Activated T-helper 17 cell treated with anti-CD3 and anti-CD28 coated beads, Interleukin-2, amount 50 U/mL, for 72 hours (primary cell): ENCODE measurements at regions not wholly inside any gene's neighbourhood (a gene's known extent, or its start where the extent isn't known, plus 50 kb on each side); places are given as distances from the start of the nearest gene placed in this dataset.

ENCODE experiments used
- ATAC-seq: fragments of 150-1000 bp; cut with Tn5 transposase; replicated peaks from 2 replicates; pipeline ENCODE4 v1.10.0; 2021; ENCODE audit warnings: mild to moderate bottlenecking, moderate library complexity
- H3K27ac Mint-ChIP-seq: one replicate; pipeline ENCODE4 v1.8.0; 2022; ENCODE audit warnings: mixed read lengths
- H3K27me3 Mint-ChIP-seq: one replicate; pipeline ENCODE4 v1.8.0; 2022; ENCODE audit warnings: mixed read lengths
- H3K36me3 Mint-ChIP-seq: one replicate; pipeline ENCODE4 v1.8.0; 2022; ENCODE audit warnings: low read depth, mild to moderate bottlenecking, mixed read lengths
- H3K4me1 Mint-ChIP-seq: one replicate; pipeline ENCODE4 v1.8.0; 2022; ENCODE audit warnings: mixed read lengths
- H3K4me3 Mint-ChIP-seq: one replicate; pipeline ENCODE4 v1.8.0; 2022; ENCODE audit warnings: mild to moderate bottlenecking, mixed read lengths
- H3K9me3 Mint-ChIP-seq: one replicate; pipeline ENCODE4 v1.8.0; 2022; ENCODE audit warnings: mixed read lengths

- H3K4me3 Mint-ChIP-seq: no peak overlapping the region
- no peaks in the 10 kb centered on the region for H3K36me3 Mint-ChIP-seq
- no peaks in the 10 kb centered on the region for H3K9me3 Mint-ChIP-seq
- peaks cover 4% of the 10 kb centered on the region for H3K27me3 Mint-ChIP-seq
- ATAC-seq: no peak
- H3K4me1 Mint-ChIP-seq: no peaks in the 10 kb centered on the region
- no peak overlapping the region for H3K27ac Mint-ChIP-seq
Observed at GRCh38 chr10:29150010-29150409, 138.9 kb upstream of the LYZL1 start.

DNA sequence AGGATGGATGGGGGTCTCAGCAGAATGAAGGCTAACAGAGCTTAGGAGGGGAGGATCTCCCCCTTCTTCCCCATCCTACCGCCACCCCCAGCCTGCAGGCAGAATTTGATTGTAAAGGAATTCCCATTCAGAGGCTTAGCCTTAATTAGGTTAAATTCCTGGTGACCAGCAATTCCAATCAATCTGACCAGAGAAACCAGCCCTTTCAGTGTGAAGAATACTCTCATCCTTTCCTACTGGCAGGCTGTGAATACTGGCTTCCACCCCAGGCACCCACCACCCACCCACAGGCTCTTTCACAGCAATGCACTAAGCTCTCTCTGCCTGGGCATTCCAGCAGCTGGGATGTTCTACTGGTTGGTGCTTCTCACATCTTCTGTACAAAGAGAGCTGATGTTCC, 137.9 kb upstream of the LYZL1 start:
- Mint-ChIP-seq H3K9me3 (no peaks in the 10 kb centered on the region), H3K4me1 (no peaks in the 10 kb centered on the region), H3K27ac (no peak overlapping the region), H3K36me3 (no peaks in the 10 kb centered on the region), H3K27me3 (peaks cover 4% of the 10 kb centered on the region), H3K4me3 (no peak overlapping the region)
- no peak for ATAC-seq

GRCh38 chr10:29157321-29157720, 131.5 kb upstream of the LYZL1 start:
- no peaks in the 10 kb centered on the region for H3K9me3 Mint-ChIP-seq
- H3K27ac Mint-ChIP-seq: no peak overlapping the region
- no peak overlapping the region for H3K4me3 Mint-ChIP-seq
- H3K27me3 Mint-ChIP-seq: peaks cover 4% of the 10 kb centered on the region
- no peaks in the 10 kb centered on the region for H3K36me3 Mint-ChIP-seq
- no peaks in the 10 kb centered on the region for H3K4me1 Mint-ChIP-seq
- ATAC-seq: no peak

- Mint-ChIP-seq H3K27ac (no peak overlapping the region), H3K4me1 (no peaks in the 10 kb centered on the region), H3K4me3 (no peak overlapping the region), H3K9me3 (no peaks in the 10 kb centered on the region), H3K36me3 (no peaks in the 10 kb centered on the region), H3K27me3 (peaks cover 8% of the 10 kb centered on the region)
- ATAC-seq: no peak
Observed at GRCh38 chr10:29158066-29158465, 130.8 kb upstream of the LYZL1 start.

- Mint-ChIP-seq H3K36me3 (no peaks in the 10 kb centered on the region), H3K27ac (no peak overlapping the region), H3K4me3 (no peak overlapping the region), H3K27me3 (peaks cover 13% of the 10 kb centered on the region), H3K4me1 (no peaks in the 10 kb centered on the region), H3K9me3 (no peaks in the 10 kb centered on the region)
- ATAC-seq: no peak
Observed at GRCh38 chr10:29160150-29160617, 128.7 kb upstream of the LYZL1 start.

- H3K27ac Mint-ChIP-seq: no peak overlapping the region
- H3K4me1 Mint-ChIP-seq: no peaks in the 10 kb centered on the region
- H3K27me3 Mint-ChIP-seq: peaks cover 9% of the 10 kb centered on the region
- H3K36me3 Mint-ChIP-seq: no peaks in the 10 kb centered on the region
- H3K4me3 Mint-ChIP-seq: no peak overlapping the region
- H3K9me3 Mint-ChIP-seq: peaks cover 4% of the 10 kb centered on the region
- no peak for ATAC-seq
Observed at GRCh38 chr10:29163746-29164145, 125.1 kb upstream of the LYZL1 start.

DNA sequence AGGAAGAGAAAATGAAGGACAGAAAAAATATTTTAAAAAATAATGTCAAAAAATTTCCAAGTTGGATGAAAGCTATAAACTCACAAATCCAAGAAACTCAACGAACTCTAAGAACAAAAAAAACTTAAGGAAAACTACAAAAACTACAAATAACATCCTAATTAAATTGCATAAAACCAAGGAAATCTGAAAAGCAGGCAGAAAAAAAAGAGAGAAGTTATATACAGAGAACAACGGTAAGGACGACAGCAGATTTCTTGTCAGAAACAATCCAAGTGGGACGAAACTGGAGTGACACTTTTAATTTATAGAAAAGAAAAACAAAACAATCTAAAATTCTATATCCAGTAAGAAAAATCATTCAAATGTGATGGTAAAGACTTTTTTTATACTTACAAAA, 122.2 kb upstream of the LYZL1 start:
- H3K4me3 Mint-ChIP-seq: no peak overlapping the region
- H3K4me1 Mint-ChIP-seq: no peaks in the 10 kb centered on the region
- H3K9me3 Mint-ChIP-seq: peaks cover 9% of the 10 kb centered on the region
- ATAC-seq: no peak
- peaks cover 9% of the 10 kb centered on the region for H3K27me3 Mint-ChIP-seq
- no peaks in the 10 kb centered on the region for H3K36me3 Mint-ChIP-seq
- H3K27ac Mint-ChIP-seq: no peak overlapping the region

GRCh38 chr10:29169021-29169420, 119.8 kb upstream of the LYZL1 start:
- Mint-ChIP-seq H3K9me3 (peaks cover 9% of the 10 kb centered on the region), H3K27me3 (peaks cover 4% of the 10 kb centered on the region), H3K36me3 (no peaks in the 10 kb centered on the region), H3K27ac (no peak overlapping the region), H3K4me1 (no peaks in the 10 kb centered on the region), H3K4me3 (no peak overlapping the region)
- no peak for ATAC-seq

- peaks cover 10% of the 10 kb centered on the region for H3K27me3 Mint-ChIP-seq
- no peak overlapping the region for H3K27ac Mint-ChIP-seq
- ATAC-seq: no peak
- H3K4me1 Mint-ChIP-seq: no peaks in the 10 kb centered on the region
- H3K36me3 Mint-ChIP-seq: no peaks in the 10 kb centered on the region
- no peak overlapping the region for H3K4me3 Mint-ChIP-seq
- peaks cover 5% of the 10 kb centered on the region for H3K9me3 Mint-ChIP-seq
Observed at GRCh38 chr10:29171717-29172116, 117.2 kb upstream of the LYZL1 start.

GRCh38 chr10:29174389-29174788, 114.5 kb upstream of the LYZL1 start:
- Mint-ChIP-seq H3K27ac (no peak overlapping the region), H3K27me3 (peaks cover 15% of the 10 kb centered on the region), H3K4me3 (no peak overlapping the region), H3K4me1 (no peaks in the 10 kb centered on the region), H3K36me3 (no peaks in the 10 kb centered on the region), H3K9me3 (peaks cover 5% of the 10 kb centered on the region)
- ATAC-seq: no peak

- H3K9me3 Mint-ChIP-seq: no peaks in the 10 kb centered on the region
- no peaks in the 10 kb centered on the region for H3K4me1 Mint-ChIP-seq
- H3K36me3 Mint-ChIP-seq: no peaks in the 10 kb centered on the region
- H3K4me3 Mint-ChIP-seq: no peak overlapping the region
- H3K27me3 Mint-ChIP-seq: peaks cover 15% of the 10 kb centered on the region
- no peak overlapping the region for H3K27ac Mint-ChIP-seq
- ATAC-seq: no peak
Observed at GRCh38 chr10:29176845-29177832, 111.7 kb upstream of the LYZL1 start.

- Mint-ChIP-seq H3K27me3 (peaks cover 8% of the 10 kb centered on the region), H3K4me3 (no peak overlapping the region), H3K4me1 (no peaks in the 10 kb centered on the region), H3K36me3 (no peaks in the 10 kb centered on the region), H3K27ac (no peak overlapping the region), H3K9me3 (no peaks in the 10 kb centered on the region)
- ATAC-seq: no peak
Observed at GRCh38 chr10:29181936-29182335, 106.9 kb upstream of the LYZL1 start.

DNA sequence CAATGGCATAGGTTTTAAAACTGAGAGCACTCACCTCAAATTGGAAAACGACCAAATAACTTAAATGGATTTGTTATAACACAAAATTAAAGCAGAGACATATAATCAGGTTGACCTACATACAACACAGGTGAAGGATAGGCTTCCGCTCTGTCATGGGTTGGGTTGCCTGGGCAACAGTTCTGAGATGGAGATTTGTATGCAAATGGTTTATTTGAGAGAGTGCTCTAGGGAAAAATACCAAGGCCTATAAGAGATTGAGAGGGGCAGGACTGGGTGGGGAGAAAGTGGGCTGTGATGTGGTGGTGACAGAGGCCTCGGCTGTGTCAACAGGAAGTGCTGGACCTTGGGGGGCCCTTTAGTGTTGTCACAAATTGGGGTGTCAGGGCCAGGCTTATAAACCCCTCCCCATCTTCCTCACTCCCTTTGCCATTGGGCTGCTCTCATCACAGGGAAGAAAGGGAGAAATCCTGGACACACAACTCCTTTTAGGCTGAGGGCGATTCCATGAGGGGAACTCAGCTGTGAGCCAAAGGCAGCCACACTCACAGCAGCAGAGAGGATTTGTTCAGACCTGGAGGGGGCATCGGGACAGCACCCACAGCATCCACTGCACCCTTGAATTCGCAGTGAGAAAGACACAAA, 105.4 kb upstream of the LYZL1 start:
- Mint-ChIP-seq H3K27me3 (peaks cover 7% of the 10 kb centered on the region), H3K4me1 (no peaks in the 10 kb centered on the region), H3K27ac (no peak overlapping the region), H3K9me3 (no peaks in the 10 kb centered on the region), H3K36me3 (no peaks in the 10 kb centered on the region), H3K4me3 (no peak overlapping the region)
- no peak for ATAC-seq

GRCh38 chr10:29184205-29185000, 104.5 kb upstream of the LYZL1 start:
- Mint-ChIP-seq H3K27ac (no peak overlapping the region), H3K9me3 (no peaks in the 10 kb centered on the region), H3K27me3 (peaks cover 3% of the 10 kb centered on the region), H3K4me3 (no peak overlapping the region), H3K36me3 (no peaks in the 10 kb centered on the region), H3K4me1 (no peaks in the 10 kb centered on the region)
- ATAC-seq: no peak
